ENCODE measurements at regions not wholly inside any gene's neighbourhood (a gene's known extent, or its start where the extent isn't known, plus 50 kb on each side); places are given as distances from the start of the nearest gene placed in this dataset.

GRCh38 chr16:85205747-85206471 lies 93.6 kb upstream of the CIBAR2 start:
- H3K4me3 ChIP-seq (ENCODE audit: low read depth in 2 of 2, low read length in 2 of 2): no peak overlapping the region
- H3K27me3 ChIP-seq (ENCODE audit: control insufficient read depth, insufficient read depth, low read length): no peaks in the 10 kb centered on the region
- ChIA-PET POLR2A (no interaction called here), CTCF (no interaction called here)
- BruUV-seq (replicated peaks): no TSS peak
- no peaks in the 10 kb centered on the region for H3K36me3 ChIP-seq (ENCODE audit: control insufficient read depth, insufficient read depth, low read length)
- peaks cover 21% of the 10 kb centered on the region for H3K4me1 ChIP-seq (ENCODE audit: control insufficient read depth, insufficient read depth, low read length)
- H3K27ac ChIP-seq (ENCODE audit: low read length): peak overlapping the region; percentile 44; the same call in 1 of the 2 replicates
- ATAC-seq (no peak), DNase-seq (ENCODE audit: low read depth, low spot score) (no peak)
- in situ Hi-C loops (cut with HindIII; ENCODE audit: low pct_unique_long_range_greater_than_20kb, low sequenced_read_pairs) (no loop called here), intact Hi-C loops (cut with micrococcal nuclease; ENCODE audit: unreplicated experiment) (no loop called here)
- TF ChIP-seq POLR2AphosphoS5 (IDR thresholded peaks at IDR 0.05; ENCODE audit: low read depth, low read length): no peak
- H3K9me3 ChIP-seq (ENCODE audit: control insufficient read depth, insufficient read depth, low read depth, low read length): no peaks in the 10 kb centered on the region

DNA sequence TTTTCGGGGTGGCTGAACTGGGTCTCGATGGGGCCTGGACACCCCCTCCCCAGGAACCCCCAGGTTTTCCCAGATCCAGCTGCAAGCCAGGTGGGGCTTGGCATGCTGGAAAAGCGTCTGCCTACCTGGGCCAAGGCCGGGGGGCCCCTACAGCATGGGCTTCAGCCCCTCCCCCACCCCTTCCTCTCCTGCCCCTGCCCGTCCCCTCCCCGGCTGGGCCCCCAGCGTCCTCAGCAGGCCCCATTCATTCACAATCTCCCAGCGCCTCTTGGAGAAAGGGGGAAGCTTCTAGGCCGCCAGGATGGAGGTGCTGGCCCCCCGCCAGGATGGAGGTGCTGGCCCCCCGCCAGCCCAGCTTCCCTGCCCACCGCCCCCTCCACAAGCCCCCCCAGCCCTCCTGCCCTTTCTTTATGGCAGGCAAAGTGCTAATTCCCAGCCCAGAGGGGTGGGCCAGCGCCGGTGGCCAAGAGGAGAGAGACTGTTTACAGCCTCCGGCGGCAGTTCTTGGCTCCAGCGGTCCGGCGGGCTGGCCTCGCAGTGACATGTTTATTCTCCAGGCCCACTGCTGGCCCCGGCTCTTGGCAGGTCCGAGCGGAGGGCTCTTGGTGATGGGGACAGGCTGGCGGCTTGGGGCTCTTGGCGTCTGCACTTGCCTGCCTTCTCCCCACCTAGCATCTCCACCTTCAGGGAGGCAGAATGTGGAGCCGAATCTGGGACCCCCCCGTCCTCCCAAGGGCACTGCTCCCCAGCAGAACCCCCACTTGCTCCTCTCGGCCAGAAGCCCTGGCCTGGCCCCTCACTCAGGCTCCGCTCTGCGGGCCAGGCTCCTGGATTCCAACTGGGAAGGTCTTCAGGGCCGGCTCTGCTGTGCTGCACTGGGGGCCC lies 94.4 kb upstream of the CIBAR2 start:
- DNase-seq (ENCODE audit: low read depth, low spot score) (no peak), ATAC-seq (peak; percentile 40; the same call in 1 of the 2 replicates)
- in situ Hi-C loops (cut with HindIII; ENCODE audit: low pct_unique_long_range_greater_than_20kb, low sequenced_read_pairs): no loop called here
- intact Hi-C loops (cut with micrococcal nuclease; ENCODE audit: unreplicated experiment): no loop called here
- ChIA-PET POLR2A (no interaction called here), CTCF (interaction anchor here (0.6 kb wide), 1 partner anchor 26 kb away, joined by 7 read pairs; no protein-coding TSS in a partner anchor)
- no peaks in the 10 kb centered on the region for H3K9me3 ChIP-seq (ENCODE audit: control insufficient read depth, insufficient read depth, low read depth, low read length)
- no TSS peak for BruUV-seq (replicated peaks)
- no peaks in the 10 kb centered on the region for H3K27me3 ChIP-seq (ENCODE audit: control insufficient read depth, insufficient read depth, low read length)
- H3K4me3 ChIP-seq (ENCODE audit: low read depth in 2 of 2, low read length in 2 of 2): no peak overlapping the region
- H3K27ac ChIP-seq (ENCODE audit: low read length): no peak overlapping the region
- peaks cover 21% of the 10 kb centered on the region for H3K4me1 ChIP-seq (ENCODE audit: control insufficient read depth, insufficient read depth, low read length)
- H3K36me3 ChIP-seq (ENCODE audit: control insufficient read depth, insufficient read depth, low read length): no peaks in the 10 kb centered on the region
- TF ChIP-seq SIN3A (IDR thresholded peaks at IDR 0.05; ENCODE audit: borderline replicate concordance, insufficient read depth, low read depth, low read length): no peak
- no peak for TF ChIP-seq POLR2AphosphoS5 (IDR thresholded peaks at IDR 0.05; ENCODE audit: low read depth, low read length)
- TF ChIP-seq TCF7L2 (IDR thresholded peaks at IDR 0.05; ENCODE audit: low read depth, low read length): no peak
- no peak for TF ChIP-seq CTCF (IDR thresholded peaks at IDR 0.05)
- TF ChIP-seq REST (IDR thresholded peaks at IDR 0.05; ENCODE audit: insufficient read depth in 1 of 2, low read depth in 2 of 2, low read length in 1 of 2): no peak
